Fibroblast of lung (primary cell): ENCODE measurements at regions not wholly inside any gene's neighbourhood (a gene's known extent, or its start where the extent isn't known, plus 50 kb on each side); places are given as distances from the start of the nearest gene placed in this dataset.

Experiments used
- CTCF ChIP-seq, 2 donors: IDR thresholded peaks in 1 of 2; conservative IDR thresholded peaks in 1 of 2; 1 replicate in 1 of 2; 2 replicates in 1 of 2; pipeline ENCODE4 v1.5.1; 2011 to 2012; ENCODE audit warnings: low read length in 2 of 2, control low read depth in 1 of 2, inconsistent platforms in 1 of 2, low read depth in 1 of 2, mild to moderate bottlenecking in 1 of 2
- EZH2 ChIP-seq: IDR thresholded peaks from 2 replicates; pipeline ENCODE4 v1.5.1; 2012; ENCODE audit warnings: low read length, control low read depth, mild to moderate bottlenecking; ENCODE audit errors: missing control alignments

GRCh38 chr1:192713921-192714320 is 78.0 kb downstream of the RGS13 start:
- no peak for TF ChIP-seq CTCF (conservative IDR thresholded peaks at IDR 0.05 in 1 of 2, IDR thresholded peaks at IDR 0.05 in 1 of 2; ENCODE audit: low read depth in 1 of 2, low read length in 2 of 2)
- no peak for TF ChIP-seq EZH2
